Ovary (tissue), 7 donors: ENCODE measurements at regions not wholly inside any gene's neighbourhood (a gene's known extent, or its start where the extent isn't known, plus 50 kb on each side); places are given as distances from the start of the nearest gene placed in this dataset.

Source experiments
- DNase-seq, 5 donors: peaks; one replicate each; pipeline ENCODE4 v3.0.0-alpha.2; 2019 to 2020
- H3K27ac ChIP-seq, 2 donors: fragments of 200-600 bp; one replicate each; pipeline versions ENCODE4 v1.5.1 to v1.8.0; 2019 to 2022
- H3K27me3 ChIP-seq: fragments of 200-600 bp; one replicate; pipeline ENCODE4 v1.8.0; 2022
- H3K36me3 ChIP-seq: fragments of 200-600 bp; sonication (generic); one replicate; pipeline ENCODE4 v1.5.1; 2019
- H3K4me1 ChIP-seq: one replicate; pipeline ENCODE4 v1.8.1; 2013; ENCODE audit warnings: mild to moderate bottlenecking, moderate library complexity; ENCODE audit not compliant: insufficient read depth
- H3K4me3 ChIP-seq: fragments of 200-600 bp; sonication (generic); one replicate; pipeline ENCODE4 v1.5.1; 2017
- H3K9me3 ChIP-seq, 2 donors: fragments of 200-600 bp in 1 of 2; sonication (generic) in 1 of 2; one replicate each; pipeline versions ENCODE4 v1.5.1 to v1.8.1; 2013 to 2019; ENCODE audit warnings: mild to moderate bottlenecking in 1 of 2, moderate library complexity in 1 of 2
- EP300 ChIP-seq: sonication (generic); formaldehyde crosslinking; IDR thresholded peaks from one replicate; pipeline ENCODE4 v1.6.1; 2017; ENCODE audit warnings: antibody characterized with exemption
- POLR2A ChIP-seq: fragments of 450-650 bp; IDR thresholded peaks from one replicate; pipeline ENCODE4 v1.6.1; 2017; ENCODE audit warnings: antibody characterized with exemption, mild to moderate bottlenecking, moderate library complexity
- WGBS, 3 donors: extraction: QIAGEN DNeasy Blood & Tissue Kit in 1 of 3; methylation state at CpG; one replicate each; pipeline versions ENCODE4 v1.1.5 to v1.1.7; 2013 to 2017; 5-methylcytosine and 5-hydroxymethylcytosine counted together
- intact Hi-C, 4 donors: fragments of 100-400 bp; cut with DNase I; formaldehyde crosslinking; loops; one replicate each; pipeline versions ENCODE4 v1.11.0 to v1.15.1; 2022 to 2023
- TF ChIP-seq, protein P1 (sequence below), 3 donors: fragments of 450-650 bp in 2 of 3; fragments of 200-600 bp in 1 of 3; IDR thresholded peaks; one replicate each; pipeline versions ENCODE4 v1.5.1 to v1.8.0; 2016 to 2022; ENCODE audit warnings: antibody characterized with exemption in 3 of 3, mild to moderate bottlenecking in 1 of 3
- donor health status: DM: no; HTN: no; CAD: no; lungs with moderate emphysema.
- donor health status: DM: no; HTN: no; CAD: no.
- donor health status: Bipolar disorder and iron deficiency.
- donor health status: DM: no; HTN: no; CAD: no.
- donor health status: DM: yes; HTN: yes; CAD: no.

DNA sequence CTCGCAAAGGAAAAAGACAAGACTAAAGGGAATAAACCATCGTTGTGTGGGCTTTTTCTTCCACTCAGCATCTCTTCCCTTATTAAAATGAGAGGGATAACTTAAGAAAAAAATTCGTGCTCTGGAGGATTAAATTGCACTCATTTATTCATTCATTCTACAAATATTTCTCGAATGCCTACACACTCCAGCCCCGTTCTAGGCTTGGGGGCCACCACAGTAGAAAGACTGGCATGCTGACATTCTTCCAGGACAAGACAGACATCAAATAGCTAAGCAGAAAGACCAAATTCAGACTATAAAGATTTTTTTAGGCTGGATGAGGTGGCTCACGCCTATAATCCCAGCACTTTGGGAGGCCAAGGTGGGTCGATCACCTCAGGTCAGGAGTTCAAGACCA is 65.3 kb upstream of the IL12A start:
- 84 to 91% (median 86%) methylated on average over 7 of the region's 7 CpGs for WGBS, 3 donors
- TF ChIP-seq POLR2A (no peak), EP300 (no peak)
- TF ChIP-seq, protein P1, sequence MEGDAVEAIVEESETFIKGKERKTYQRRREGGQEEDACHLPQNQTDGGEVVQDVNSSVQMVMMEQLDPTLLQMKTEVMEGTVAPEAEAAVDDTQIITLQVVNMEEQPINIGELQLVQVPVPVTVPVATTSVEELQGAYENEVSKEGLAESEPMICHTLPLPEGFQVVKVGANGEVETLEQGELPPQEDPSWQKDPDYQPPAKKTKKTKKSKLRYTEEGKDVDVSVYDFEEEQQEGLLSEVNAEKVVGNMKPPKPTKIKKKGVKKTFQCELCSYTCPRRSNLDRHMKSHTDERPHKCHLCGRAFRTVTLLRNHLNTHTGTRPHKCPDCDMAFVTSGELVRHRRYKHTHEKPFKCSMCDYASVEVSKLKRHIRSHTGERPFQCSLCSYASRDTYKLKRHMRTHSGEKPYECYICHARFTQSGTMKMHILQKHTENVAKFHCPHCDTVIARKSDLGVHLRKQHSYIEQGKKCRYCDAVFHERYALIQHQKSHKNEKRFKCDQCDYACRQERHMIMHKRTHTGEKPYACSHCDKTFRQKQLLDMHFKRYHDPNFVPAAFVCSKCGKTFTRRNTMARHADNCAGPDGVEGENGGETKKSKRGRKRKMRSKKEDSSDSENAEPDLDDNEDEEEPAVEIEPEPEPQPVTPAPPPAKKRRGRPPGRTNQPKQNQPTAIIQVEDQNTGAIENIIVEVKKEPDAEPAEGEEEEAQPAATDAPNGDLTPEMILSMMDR (IDR thresholded peaks at IDR 0.05), result no peak

DNA sequence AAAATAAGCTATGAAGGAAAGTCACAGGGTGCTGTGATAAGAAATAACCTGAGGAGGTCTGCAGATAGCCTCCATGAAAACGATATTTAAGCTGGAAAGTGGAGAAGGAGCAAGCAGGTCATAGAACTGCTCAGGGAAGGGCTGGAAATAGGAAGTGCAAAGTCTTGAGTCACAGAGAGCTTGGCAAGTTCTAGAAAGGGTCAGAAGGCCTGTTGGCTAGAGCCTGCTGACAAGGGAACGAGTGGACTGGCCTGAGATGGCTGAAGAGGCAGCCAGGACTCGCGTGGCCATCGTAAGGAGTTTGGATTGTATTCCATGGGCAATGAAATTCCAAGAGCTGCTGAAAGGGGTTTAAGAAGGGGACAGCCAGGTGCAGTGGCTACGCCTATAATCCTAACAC is 64.7 kb upstream of the IL12A start:
- no peaks in the 10 kb centered on the region for H3K4me1 ChIP-seq
- TF ChIP-seq POLR2A, result no peak
- TF ChIP-seq, protein P1 (IDR thresholded peaks at IDR 0.05), result no peak
- no peak for TF ChIP-seq EP300
- H3K27me3 ChIP-seq, result no peaks in the 10 kb centered on the region
- 82 to 86% (median 85%) methylated on average over 6 of the region's 6 CpGs for WGBS, 3 donors
- H3K9me3 ChIP-seq, result no peaks in the 10 kb centered on the region
- no peak overlapping the region for H3K4me3 ChIP-seq
- H3K27ac ChIP-seq, result no peak overlapping the region
- no peaks in the 10 kb centered on the region for H3K36me3 ChIP-seq
- no peak for DNase-seq
- intact Hi-C loops, result no loop called here

More for the DNA sequence above, 65.3 kb upstream of the IL12A start:
- Histone ChIP-seq H3K4me3 (no peak overlapping the region), H3K27me3 (no peaks in the 10 kb centered on the region), H3K9me3 (no peaks in the 10 kb centered on the region), H3K36me3 (no peaks in the 10 kb centered on the region), H3K27ac (no peak overlapping the region), H3K4me1 (no peaks in the 10 kb centered on the region)
- intact Hi-C loops, result no loop called here
- DNase-seq, result no peak

DNA sequence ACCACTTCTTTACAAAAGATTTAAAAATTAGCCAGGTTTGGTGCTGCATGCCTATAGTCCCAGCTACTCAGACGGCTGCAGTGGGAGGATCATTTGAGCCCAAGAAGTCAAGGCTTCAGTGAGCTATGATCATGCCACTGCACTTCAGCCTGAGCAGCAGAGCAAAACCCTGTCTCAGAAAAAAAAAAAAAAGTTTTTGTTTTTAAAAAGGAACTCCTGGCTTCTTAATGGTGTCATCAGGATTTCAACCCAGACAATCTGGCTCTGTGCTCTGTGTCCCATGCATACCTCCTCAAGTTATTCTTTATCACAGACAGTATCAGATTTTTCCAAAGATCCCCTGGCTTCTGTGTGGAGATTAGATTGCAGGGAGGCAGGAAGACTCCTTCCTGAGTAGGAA is 64.2 kb upstream of the IL12A start:
- no peak overlapping the region for H3K27ac ChIP-seq
- whole genome bisulfite sequencing, 3 donors, result 25 to 70% (median 67%) methylated on average over 1 of the region's 1 CpG
- no peaks in the 10 kb centered on the region for H3K36me3 ChIP-seq
- no peak for DNase-seq
- intact Hi-C loops, result no loop called here
- H3K4me1 ChIP-seq, result no peaks in the 10 kb centered on the region
- TF ChIP-seq, protein P1 (IDR thresholded peaks at IDR 0.05), result no peak
- TF ChIP-seq EP300 (no peak), POLR2A (no peak)
- no peaks in the 10 kb centered on the region for H3K27me3 ChIP-seq
- no peak overlapping the region for H3K4me3 ChIP-seq
- H3K9me3 ChIP-seq, result no peaks in the 10 kb centered on the region

DNA sequence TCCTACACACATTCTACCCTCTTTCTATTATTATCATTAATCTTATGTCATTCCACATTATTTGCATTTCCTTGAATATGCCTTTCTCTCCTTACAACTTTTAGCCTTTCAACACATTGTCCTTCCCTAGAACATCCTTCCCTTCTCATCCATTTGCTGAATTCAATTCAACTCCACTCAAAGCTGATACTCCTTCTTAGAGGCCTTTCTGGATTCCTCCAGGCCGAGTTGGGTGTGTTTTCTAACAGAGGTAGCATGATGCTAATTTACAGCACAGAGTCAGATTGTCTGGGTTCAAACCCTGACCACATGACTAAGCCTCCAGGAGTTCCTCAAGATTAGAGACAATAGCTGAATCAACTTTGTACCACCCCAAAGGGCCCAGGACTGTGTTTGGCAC is 63.4 kb upstream of the IL12A start:
- no peaks in the 10 kb centered on the region for H3K4me1 ChIP-seq
- no peaks in the 10 kb centered on the region for H3K27me3 ChIP-seq
- no peak for DNase-seq
- H3K27ac ChIP-seq, result no peak overlapping the region
- no peak for TF ChIP-seq POLR2A
- TF ChIP-seq, protein P1 (IDR thresholded peaks at IDR 0.05), result no peak
- no peak for TF ChIP-seq EP300
- H3K9me3 ChIP-seq, result no peaks in the 10 kb centered on the region
- H3K4me3 ChIP-seq, result no peak overlapping the region
- intact Hi-C loops, result no loop called here
- 89 to 93% (median 92%) methylated on average over 1 of the region's 1 CpG for WGBS, 3 donors
- no peaks in the 10 kb centered on the region for H3K36me3 ChIP-seq

DNA sequence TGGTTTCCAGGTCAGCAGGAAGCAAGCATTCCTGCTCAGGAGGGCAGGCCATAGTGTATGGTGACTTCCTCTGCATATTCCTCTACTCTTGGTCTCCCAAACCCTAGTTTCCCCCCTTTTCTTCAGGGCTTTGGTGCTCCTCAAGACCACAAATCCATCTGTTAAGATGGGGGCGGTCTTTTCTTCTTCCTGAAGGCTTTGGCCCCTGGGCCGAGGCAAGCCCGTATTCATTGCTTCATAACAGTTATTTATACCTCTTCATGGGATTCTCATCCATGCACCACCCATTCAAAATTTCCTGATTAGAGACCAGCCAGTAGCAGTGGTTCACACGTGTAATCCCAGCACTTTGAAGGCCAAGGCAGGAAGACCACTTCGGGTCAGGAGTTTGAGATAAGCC is 62.1 kb upstream of the IL12A start:
- WGBS, 3 donors, result 73 to 83% (median 80%) methylated on average over 5 of the region's 5 CpGs
- no peaks in the 10 kb centered on the region for H3K36me3 ChIP-seq
- no peaks in the 10 kb centered on the region for H3K9me3 ChIP-seq
- H3K4me1 ChIP-seq, result no peaks in the 10 kb centered on the region
- intact Hi-C loops, result no loop called here
- H3K27me3 ChIP-seq, result no peaks in the 10 kb centered on the region
- DNase-seq, result no peak
- no peak overlapping the region for H3K27ac ChIP-seq
- TF ChIP-seq, protein P1 (IDR thresholded peaks at IDR 0.05), result no peak
- TF ChIP-seq EP300 (no peak), POLR2A (no peak)
- no peak overlapping the region for H3K4me3 ChIP-seq
